Gastroesophageal sphincter (tissue), 3 donors: ENCODE measurements at regions not wholly inside any gene's neighbourhood (a gene's known extent, or its start where the extent isn't known, plus 50 kb on each side); places are given as distances from the start of the nearest gene placed in this dataset.

Experiments
- EP300 ChIP-seq: sonication (generic); formaldehyde crosslinking; IDR thresholded peaks from one replicate; pipeline ENCODE4 v1.6.1; 2017; ENCODE audit warnings: antibody characterized with exemption, mild to moderate bottlenecking
- POLR2A ChIP-seq, 2 donors: fragments of 450-650 bp; IDR thresholded peaks; one replicate each; pipeline ENCODE4 v1.6.1; 2017; ENCODE audit warnings: antibody characterized with exemption in 2 of 2, mild to moderate bottlenecking in 2 of 2, moderate library complexity in 1 of 2
- POLR2AphosphoS5 ChIP-seq: sonication (generic); formaldehyde crosslinking; IDR thresholded peaks from one replicate; pipeline ENCODE4 v1.6.1; 2017; ENCODE audit warnings: antibody characterized with exemption
- TF ChIP-seq, protein P1 (sequence below), 4 experiments: fragments of 200-600 bp in 2 of 4; fragments of 450-650 bp in 2 of 4; sonication (generic) in 1 of 4; IDR thresholded peaks; one replicate each; pipeline ENCODE4 v1.5.1; 2017 to 2019; ENCODE audit warnings: antibody characterized with exemption in 4 of 4, mild to moderate bottlenecking in 2 of 4, moderate library complexity in 2 of 4

DNA sequence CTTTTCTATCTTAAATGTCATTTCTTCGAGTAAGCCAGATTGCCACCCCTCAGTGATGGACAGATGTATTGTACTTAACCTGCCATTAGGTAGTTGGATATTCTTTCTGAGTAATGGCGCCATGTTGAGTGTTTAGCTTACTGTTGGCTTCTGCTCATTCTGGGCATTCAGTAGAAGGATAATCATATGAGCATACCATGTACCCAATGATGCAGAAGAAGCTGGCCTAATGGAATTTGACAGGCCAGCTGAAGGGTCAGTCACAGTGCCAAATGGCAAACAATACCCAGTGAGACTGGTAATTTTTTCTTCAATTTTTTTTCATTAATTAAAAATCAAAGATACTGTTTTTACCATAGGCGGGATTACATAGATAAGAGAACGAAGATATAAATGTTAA is 1010.8 kb upstream of the EYS start:
- TF ChIP-seq, protein P1, sequence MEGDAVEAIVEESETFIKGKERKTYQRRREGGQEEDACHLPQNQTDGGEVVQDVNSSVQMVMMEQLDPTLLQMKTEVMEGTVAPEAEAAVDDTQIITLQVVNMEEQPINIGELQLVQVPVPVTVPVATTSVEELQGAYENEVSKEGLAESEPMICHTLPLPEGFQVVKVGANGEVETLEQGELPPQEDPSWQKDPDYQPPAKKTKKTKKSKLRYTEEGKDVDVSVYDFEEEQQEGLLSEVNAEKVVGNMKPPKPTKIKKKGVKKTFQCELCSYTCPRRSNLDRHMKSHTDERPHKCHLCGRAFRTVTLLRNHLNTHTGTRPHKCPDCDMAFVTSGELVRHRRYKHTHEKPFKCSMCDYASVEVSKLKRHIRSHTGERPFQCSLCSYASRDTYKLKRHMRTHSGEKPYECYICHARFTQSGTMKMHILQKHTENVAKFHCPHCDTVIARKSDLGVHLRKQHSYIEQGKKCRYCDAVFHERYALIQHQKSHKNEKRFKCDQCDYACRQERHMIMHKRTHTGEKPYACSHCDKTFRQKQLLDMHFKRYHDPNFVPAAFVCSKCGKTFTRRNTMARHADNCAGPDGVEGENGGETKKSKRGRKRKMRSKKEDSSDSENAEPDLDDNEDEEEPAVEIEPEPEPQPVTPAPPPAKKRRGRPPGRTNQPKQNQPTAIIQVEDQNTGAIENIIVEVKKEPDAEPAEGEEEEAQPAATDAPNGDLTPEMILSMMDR (IDR thresholded peaks at IDR 0.05): no peak
- TF ChIP-seq POLR2A (IDR thresholded peaks at IDR 0.05) (no peak), POLR2AphosphoS5 (no peak), EP300 (no peak)
